Mesenchymal stem cell (in vitro differentiated cells and primary cell): ENCODE measurements at regions not wholly inside any gene's neighbourhood (a gene's known extent, or its start where the extent isn't known, plus 50 kb on each side); places are given as distances from the start of the nearest gene placed in this dataset.
"Not testable (repeated sequence)": the region's sequence is repeated elsewhere in the genome, so short reads cannot be mapped to it uniquely, and the experiment has no call there.

Experiments used
- DNase-seq: peaks from one replicate; pipeline ENCODE4 v3.0.0-alpha.2; 2013
- H2AFZ ChIP-seq: one replicate; pipeline ENCODE4 v1.6.1; 2013; ENCODE audit warnings: low read depth, mild to moderate bottlenecking, control low read depth, inconsistent platforms, low read length, moderate library complexity
- H2AK5ac ChIP-seq: 2 replicates; pipeline ENCODE4 v1.6.1; 2013; ENCODE audit warnings: low read length, moderate library complexity, mild to moderate bottlenecking, inconsistent platforms; ENCODE audit not compliant: severe bottlenecking
- H2BK120ac ChIP-seq: one replicate; pipeline ENCODE4 v1.6.1; 2013; ENCODE audit warnings: low read depth, mild to moderate bottlenecking, inconsistent platforms, low read length, moderate library complexity
- H2BK12ac ChIP-seq, 2 experiments: one replicate each; pipeline ENCODE4 v1.6.1; 2013; ENCODE audit warnings: inconsistent platforms in 2 of 2, low read length in 2 of 2, mild to moderate bottlenecking in 2 of 2, moderate library complexity in 2 of 2, control low read depth in 1 of 2
- H2BK15ac ChIP-seq: one replicate; pipeline ENCODE4 v1.6.1; 2013; ENCODE audit warnings: mild to moderate bottlenecking, low read depth, inconsistent platforms; ENCODE audit not compliant: poor library complexity, severe bottlenecking
- H2BK5ac ChIP-seq: 2 replicates; pipeline ENCODE4 v1.6.1; 2013; ENCODE audit warnings: low read depth, mild to moderate bottlenecking, low read length, control low read depth, inconsistent platforms; ENCODE audit not compliant: poor library complexity, severe bottlenecking
- H3K14ac ChIP-seq, 2 experiments: one replicate each; pipeline ENCODE4 v1.6.1; 2013; ENCODE audit warnings: inconsistent platforms in 2 of 2, low read length in 2 of 2, control low read depth in 1 of 2, mild to moderate bottlenecking in 1 of 2, moderate library complexity in 1 of 2
- H3K18ac ChIP-seq, 2 experiments: one replicate each; pipeline ENCODE4 v1.6.1; 2013; ENCODE audit warnings: inconsistent platforms in 2 of 2, low read length in 2 of 2, control low read depth in 1 of 2, low read depth in 1 of 2, mild to moderate bottlenecking in 1 of 2
- H3K23ac ChIP-seq, 2 experiments: one replicate each; pipeline ENCODE4 v1.6.1; 2013; ENCODE audit warnings: inconsistent platforms in 2 of 2, low read length in 2 of 2, mild to moderate bottlenecking in 2 of 2, moderate library complexity in 2 of 2, control low read depth in 1 of 2
- H3K27ac ChIP-seq: 2 replicates; pipeline ENCODE4 v1.5.1; 2013; ENCODE audit warnings: mild to moderate bottlenecking, moderate library complexity, low read length, control low read depth, inconsistent platforms; ENCODE audit not compliant: poor library complexity, severe bottlenecking
- H3K27me3 ChIP-seq, 2 experiments: 2 replicates each; pipeline versions ENCODE4 v1.6.1 to v1.7.0; 2013; ENCODE audit warnings: low read length in 2 of 2, mild to moderate bottlenecking in 2 of 2, moderate library complexity in 2 of 2, control low read depth in 1 of 2, inconsistent platforms in 1 of 2; ENCODE audit not compliant: control insufficient read depth in 1 of 2, insufficient read depth in 1 of 2
- H3K36me3 ChIP-seq, 2 experiments: 2 replicates each; pipeline versions ENCODE4 v1.6.1 to v1.7.0; 2013; ENCODE audit warnings: low read length in 2 of 2, control low read depth in 1 of 2, inconsistent platforms in 1 of 2, low read depth in 1 of 2, mild to moderate bottlenecking in 1 of 2; ENCODE audit not compliant: insufficient read depth in 2 of 2, control insufficient read depth in 1 of 2
- H3K4ac ChIP-seq, 2 experiments: one replicate each; pipeline ENCODE4 v1.6.1; 2013; ENCODE audit warnings: inconsistent platforms in 2 of 2, low read length in 2 of 2, mild to moderate bottlenecking in 2 of 2, moderate library complexity in 2 of 2, control low read depth in 1 of 2, low read depth in 1 of 2
- H3K4me1 ChIP-seq: 2 replicates; pipeline ENCODE4 v1.6.1; 2013; ENCODE audit warnings: low read depth, low read length, control low read depth; ENCODE audit not compliant: control insufficient read depth, insufficient read depth
- H3K4me2 ChIP-seq: 2 replicates; pipeline ENCODE4 v1.6.1; 2013; ENCODE audit warnings: low read length, mild to moderate bottlenecking, inconsistent platforms; ENCODE audit not compliant: poor library complexity, severe bottlenecking
- H3K4me3 ChIP-seq, 2 experiments: 2 replicates each; pipeline versions ENCODE4 v1.5.1 to v1.7.0; 2013; ENCODE audit warnings: low read length in 2 of 2, mild to moderate bottlenecking in 2 of 2, control low read depth in 1 of 2, low read depth in 1 of 2; ENCODE audit not compliant: insufficient read depth in 1 of 2
- H3K79me1 ChIP-seq: replicated peaks from 2 replicates; pipeline ENCODE4 v1.6.1; 2013; ENCODE audit warnings: mild to moderate bottlenecking, control low read depth, low read length, inconsistent platforms; ENCODE audit not compliant: poor library complexity, severe bottlenecking
- H3K9ac ChIP-seq: 2 replicates; pipeline ENCODE4 v1.7.0; 2013; ENCODE audit warnings: mild to moderate bottlenecking, low read length, moderate library complexity
- H3K9me3 ChIP-seq: 2 replicates; pipeline ENCODE4 v1.7.0; 2013; ENCODE audit warnings: mild to moderate bottlenecking, low read length; ENCODE audit not compliant: control insufficient read depth
- H4K8ac ChIP-seq: one replicate; pipeline ENCODE4 v1.6.1; 2013; ENCODE audit warnings: inconsistent platforms, mild to moderate bottlenecking, low read length, moderate library complexity
- H4K91ac ChIP-seq: one replicate; pipeline ENCODE4 v1.6.1; 2013; ENCODE audit warnings: mild to moderate bottlenecking, low read length, inconsistent platforms
- WGBS: methylation state at CpG from one replicate; pipeline ENCODE4 v1.1.7; 2013; ENCODE audit warnings: mixed read lengths; 5-methylcytosine and 5-hydroxymethylcytosine counted together

DNA sequence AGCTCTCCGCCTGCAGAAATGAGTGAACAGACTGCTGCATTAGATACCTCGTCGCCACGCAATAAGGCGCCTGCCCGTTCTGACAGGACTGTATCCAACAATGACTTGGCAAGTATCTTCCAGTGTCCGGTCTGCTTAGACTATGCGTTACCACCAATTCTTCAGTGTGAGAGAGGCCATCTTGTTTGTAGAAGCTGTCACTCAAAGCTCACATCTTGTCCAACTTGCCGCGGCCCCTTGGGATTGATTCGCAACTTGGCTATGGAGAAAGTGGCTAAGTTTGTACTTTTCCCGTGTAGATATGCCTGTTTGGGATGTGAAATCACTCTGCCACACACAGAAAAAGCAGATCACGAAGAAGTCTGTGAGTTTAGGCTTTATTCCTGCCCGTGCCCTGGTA is 172.0 kb upstream of the MAGEB16 start:
- no peak for DNase-seq
- H3K27me3 ChIP-seq, result no peaks in the 10 kb centered on the region
- H3K4ac ChIP-seq, result no peak overlapping the region
- no peak overlapping the region for H3K14ac ChIP-seq
- H3K36me3 ChIP-seq, result no peaks in the 10 kb centered on the region
- no peaks in the 10 kb centered on the region for H3K79me1 ChIP-seq
- H2BK5ac ChIP-seq, result no peak overlapping the region
- no peak overlapping the region for H3K18ac ChIP-seq
- H3K4me1 ChIP-seq, result no peaks in the 10 kb centered on the region
- H2BK120ac ChIP-seq, result no peak overlapping the region
- WGBS, result 95% methylated on average over 13 of the region's 14 CpGs
- peaks cover 8% of the 10 kb centered on the region for H3K9me3 ChIP-seq
- H4K91ac ChIP-seq, result no peak overlapping the region
- H3K4me3 ChIP-seq, result no peak overlapping the region
- H3K23ac ChIP-seq, result no peak overlapping the region
- H2BK15ac ChIP-seq, result no peak overlapping the region
- H2AK5ac ChIP-seq, result no peak overlapping the region
- H3K27ac ChIP-seq, result no peak overlapping the region
- H4K8ac ChIP-seq, result no peak overlapping the region
- H3K4me2 ChIP-seq, result no peak overlapping the region
- no peak overlapping the region for H2AFZ ChIP-seq
- no peak overlapping the region for H2BK12ac ChIP-seq
- no peak overlapping the region for H3K9ac ChIP-seq

DNA sequence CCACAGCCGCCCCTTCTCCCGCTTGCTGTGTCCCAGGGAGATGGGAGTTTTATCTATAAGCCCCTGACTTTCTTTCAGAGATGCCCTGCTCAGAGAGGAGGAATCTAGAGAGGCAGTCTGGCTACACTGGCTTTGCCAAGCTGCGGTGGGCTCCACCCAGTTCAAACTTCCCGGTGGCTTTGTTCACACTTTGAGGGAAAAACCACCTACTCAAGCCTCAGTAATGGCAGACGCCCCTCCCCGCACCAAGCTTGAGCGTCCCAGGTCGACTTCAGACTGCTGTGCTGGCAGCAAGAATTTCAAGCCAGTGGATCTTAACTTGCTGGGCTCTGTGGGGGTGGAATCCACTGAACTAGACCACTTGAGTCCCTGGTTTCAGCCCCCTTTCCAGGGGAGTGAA is 162.2 kb upstream of the MAGEB16 start:
- H3K18ac ChIP-seq, H2BK15ac ChIP-seq, H3K79me1 ChIP-seq, H3K27me3 ChIP-seq, H3K36me3 ChIP-seq, H3K4me2 ChIP-seq, H2BK120ac ChIP-seq, H4K8ac ChIP-seq, H2BK5ac ChIP-seq, H3K4ac ChIP-seq, H3K27ac ChIP-seq, H3K9ac ChIP-seq, H3K14ac ChIP-seq, H2BK12ac ChIP-seq, H2AK5ac ChIP-seq, H4K91ac ChIP-seq, H3K4me1 ChIP-seq, H2AFZ ChIP-seq, H3K4me3 ChIP-seq, H3K9me3 ChIP-seq, DNase-seq, H3K23ac ChIP-seq: not testable (repeated sequence)
- 90% methylated on average over 8 of the region's 8 CpGs for WGBS

GRCh38 chrX:35664833-35665232 is 133.3 kb upstream of the MAGEB16 start:
- H3K4ac ChIP-seq, result no peak overlapping the region
- H3K4me2 ChIP-seq, result no peak overlapping the region
- H3K4me1 ChIP-seq, result no peaks in the 10 kb centered on the region
- peak; percentile 12 for DNase-seq
- H4K8ac ChIP-seq, result no peak overlapping the region
- no peaks in the 10 kb centered on the region for H3K79me1 ChIP-seq
- no peak overlapping the region for H3K4me3 ChIP-seq
- no peaks in the 10 kb centered on the region for H3K9me3 ChIP-seq
- no peak overlapping the region for H3K18ac ChIP-seq
- H4K91ac ChIP-seq, result no peak overlapping the region
- H3K27me3 ChIP-seq, result no peaks in the 10 kb centered on the region
- no peak overlapping the region for H3K14ac ChIP-seq
- H3K9ac ChIP-seq, result no peak overlapping the region
- H2AFZ ChIP-seq, result no peak overlapping the region
- no peaks in the 10 kb centered on the region for H3K36me3 ChIP-seq
- H2BK15ac ChIP-seq, result no peak overlapping the region
- no peak overlapping the region for H2AK5ac ChIP-seq
- WGBS, result 33% methylated on average over 2 of the region's 2 CpGs
- H3K27ac ChIP-seq, result no peak overlapping the region
- no peak overlapping the region for H3K23ac ChIP-seq
- H2BK5ac ChIP-seq, result no peak overlapping the region
- no peak overlapping the region for H2BK12ac ChIP-seq
- H2BK120ac ChIP-seq, result no peak overlapping the region

- no peak overlapping the region for H2AK5ac ChIP-seq
- no peak overlapping the region for H3K4me3 ChIP-seq
Observed at GRCh38 chrX:35665311-35665710, 132.8 kb upstream of the MAGEB16 start.

More at GRCh38 chrX:35665311-35665710, 132.8 kb upstream of the MAGEB16 start:
- Histone ChIP-seq H2BK5ac (no peak overlapping the region), H3K27ac (no peak overlapping the region), H3K9ac (no peak overlapping the region), H3K36me3 (no peaks in the 10 kb centered on the region), H3K4me1 (no peaks in the 10 kb centered on the region), H2BK12ac (no peak overlapping the region), H3K14ac (no peak overlapping the region), H3K23ac (no peak overlapping the region), H4K8ac (no peak overlapping the region), H2BK15ac (no peak overlapping the region), H2BK120ac (no peak overlapping the region), H3K9me3 (no peaks in the 10 kb centered on the region), H3K4me2 (no peak overlapping the region), H3K27me3 (no peaks in the 10 kb centered on the region), H3K18ac (no peak overlapping the region), H3K79me1 (no peaks in the 10 kb centered on the region), H2AFZ (no peak overlapping the region), H4K91ac (no peak overlapping the region), H3K4ac (no peak overlapping the region)
- DNase-seq, result peak; percentile 7
